GM18909 (cell line): ENCODE measurements at regions not wholly inside any gene's neighbourhood (a gene's known extent, or its start where the extent isn't known, plus 50 kb on each side); places are given as distances from the start of the nearest gene placed in this dataset.
"Not testable (repeated sequence)": the region's sequence is repeated elsewhere in the genome, so short reads cannot be mapped to it uniquely, and the experiment has no call there.

Experiments
- ATAC-seq: cut with Tn5 transposase; IDR thresholded peaks from one replicate; pipeline ENCODE4 v1.9.1; 2021; ENCODE audit warnings: mild to moderate bottlenecking; ENCODE audit not compliant: unreplicated experiment, poor library complexity

DNA sequence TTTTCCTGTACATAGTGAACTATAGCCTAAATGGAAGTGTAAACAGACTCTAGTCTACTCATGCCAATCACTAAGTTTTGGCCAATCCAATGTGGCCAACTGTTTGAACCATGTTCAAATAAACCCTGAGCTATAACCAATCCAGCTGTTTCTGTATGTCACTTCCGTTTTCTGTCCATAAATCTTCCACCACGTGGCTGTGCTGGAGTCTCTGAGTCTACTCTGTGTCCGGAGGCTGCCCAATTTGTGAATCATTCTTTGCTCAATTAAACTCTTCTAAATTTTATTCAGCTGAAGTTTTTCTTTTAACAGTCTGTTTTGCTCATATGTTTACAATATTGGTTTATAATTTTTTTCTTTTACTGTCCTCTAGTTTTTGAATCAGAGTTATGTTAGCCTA lies 112.3 kb upstream of the BANK1 start:
- ATAC-seq, result no peak

DNA sequence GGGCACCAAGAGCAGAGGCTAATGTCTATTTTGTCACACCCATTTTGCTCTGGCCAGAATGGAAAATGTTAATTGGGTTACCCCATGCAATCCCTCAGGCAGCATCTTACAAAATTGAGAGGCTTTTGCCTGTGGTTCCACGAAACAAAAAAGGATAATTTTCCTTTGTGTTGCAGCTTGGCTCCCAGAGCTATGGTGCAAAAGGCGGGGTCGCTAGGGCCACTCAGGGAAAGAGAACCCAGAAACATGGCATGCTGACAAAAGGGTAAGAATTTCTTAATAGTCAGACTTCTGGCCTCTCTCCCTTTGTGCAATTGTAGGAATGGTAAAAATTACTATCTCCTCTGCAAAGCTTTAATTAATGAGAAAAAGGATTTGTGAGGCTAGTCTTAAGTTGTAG lies 119.6 kb upstream of the BANK1 start:
- no peak for ATAC-seq

DNA sequence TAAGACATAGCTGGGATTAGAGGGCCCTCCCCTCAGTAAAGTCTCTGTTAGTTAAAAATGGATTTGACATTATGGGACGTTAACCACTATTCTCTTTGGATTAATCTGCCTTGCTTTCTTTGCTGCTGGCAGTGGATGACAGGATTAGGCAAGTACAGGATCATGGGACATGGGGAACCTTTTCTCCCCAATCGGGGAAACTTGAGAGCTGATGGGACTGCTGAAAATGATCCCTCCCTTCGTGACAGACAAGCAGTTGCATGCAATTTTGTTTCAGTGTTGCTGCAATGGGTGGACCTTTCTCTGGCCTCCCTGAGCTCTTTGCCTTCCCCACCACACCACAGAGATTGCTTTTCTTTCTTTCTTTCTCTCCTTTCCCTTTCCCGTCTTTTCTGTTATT lies 120.2 kb upstream of the BANK1 start:
- ATAC-seq, result no peak

DNA sequence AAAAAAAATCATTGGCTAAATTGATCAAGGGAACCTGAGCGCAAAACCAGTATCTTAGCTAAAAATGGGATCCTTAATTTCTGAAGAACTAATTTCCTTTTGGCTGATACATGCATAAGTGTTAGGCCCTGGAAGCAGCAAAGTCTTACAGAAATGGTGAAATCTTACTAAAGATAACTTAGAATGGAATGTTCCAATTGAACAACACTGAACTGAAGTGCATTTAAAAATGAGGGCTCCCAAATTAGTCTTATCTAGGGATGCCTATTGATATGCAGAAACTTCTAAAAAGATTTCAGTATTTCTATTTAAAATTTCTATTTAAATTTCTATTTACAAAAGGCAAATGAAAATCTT lies 120.7 kb upstream of the BANK1 start:
- no peak for ATAC-seq

DNA sequence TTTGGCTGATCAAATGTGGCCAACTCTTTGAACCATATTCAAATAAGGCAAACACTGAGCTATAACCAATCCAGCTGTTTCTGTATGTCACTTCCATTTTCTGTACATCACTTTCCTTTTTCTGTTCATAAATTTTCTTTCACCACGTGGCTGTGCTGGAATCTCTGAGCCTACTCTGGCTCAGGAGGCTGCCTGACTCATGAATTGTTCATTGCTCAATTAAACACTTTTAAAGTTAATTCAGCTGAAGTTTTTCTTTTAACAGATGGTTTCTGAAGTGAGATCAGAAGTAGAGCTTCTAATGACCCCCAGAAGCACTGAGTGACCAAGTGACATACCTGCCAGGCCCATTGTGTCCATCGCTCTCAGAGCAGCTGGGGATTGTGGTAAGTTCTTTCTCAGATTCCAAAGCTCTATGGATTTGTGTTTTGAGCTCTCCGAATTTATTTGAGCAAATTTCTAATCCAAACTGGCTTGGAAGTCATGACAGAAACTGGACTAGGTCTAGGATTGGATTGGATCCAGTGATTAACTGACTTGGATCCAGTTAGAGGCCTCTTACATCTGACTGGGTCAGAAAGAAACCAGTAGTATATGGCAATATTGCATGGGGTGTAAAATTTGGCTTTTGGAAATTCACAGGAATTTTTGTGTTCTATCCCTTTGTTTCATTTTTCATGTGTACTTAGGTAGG lies 121.2 kb upstream of the BANK1 start:
- ATAC-seq, result no peak

DNA sequence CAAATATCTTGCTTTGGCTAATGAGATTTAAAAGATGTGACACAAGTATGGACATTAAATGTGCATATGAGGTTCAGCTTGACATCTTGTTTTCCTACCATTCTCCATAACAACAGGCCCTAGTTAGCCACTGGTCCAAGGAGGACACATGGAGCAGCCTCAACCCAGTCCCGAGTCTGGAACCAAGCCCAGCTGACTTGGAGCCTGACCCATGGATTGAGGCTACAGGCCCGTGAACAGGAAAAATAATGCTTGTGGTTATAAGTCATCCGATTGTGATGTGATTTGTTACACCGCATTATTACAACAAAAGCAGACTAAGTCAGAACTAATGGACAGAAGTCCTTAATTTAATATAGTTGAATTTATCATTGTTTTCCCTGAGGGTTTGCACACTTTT lies 123.2 kb upstream of the BANK1 start:
- no peak for ATAC-seq

DNA sequence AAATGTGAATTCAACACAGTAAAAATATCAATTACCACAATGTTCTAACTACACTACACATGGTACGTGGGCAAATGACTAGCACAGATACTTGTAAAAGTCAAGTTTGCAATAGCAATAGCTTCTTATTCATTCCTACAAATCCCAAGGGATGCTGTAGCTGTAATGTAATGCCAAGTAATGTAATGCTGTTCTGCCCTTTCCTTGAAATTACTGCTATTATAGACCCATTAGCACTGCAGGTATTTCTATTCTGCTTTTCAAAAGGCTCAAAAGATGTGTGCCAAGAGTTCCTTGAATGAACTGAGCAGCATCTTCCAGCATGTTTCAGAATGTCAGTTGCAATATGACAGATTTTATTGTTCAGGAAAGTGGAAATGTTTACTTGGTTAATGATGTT lies 129.9 kb upstream of the BANK1 start:
- ATAC-seq, result no peak

DNA sequence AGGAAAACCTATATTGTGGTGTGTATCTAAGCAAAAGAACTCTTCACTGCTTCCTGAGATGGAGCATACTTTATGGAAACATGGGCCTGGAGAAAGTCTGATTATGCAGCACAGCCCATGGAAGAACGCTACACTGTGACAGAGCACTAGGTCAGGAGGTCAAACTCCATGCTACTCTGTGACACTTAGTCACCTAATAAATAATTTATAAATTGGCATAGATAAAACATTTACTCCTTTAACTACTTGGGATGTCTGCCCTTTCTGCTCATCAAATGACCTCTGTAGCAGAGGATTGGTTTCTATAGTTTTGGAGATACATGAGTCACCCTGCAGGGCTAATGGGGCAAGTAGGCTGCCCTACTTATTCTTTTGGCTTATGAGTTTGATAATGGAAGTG lies 134.7 kb upstream of the BANK1 start:
- no peak for ATAC-seq

DNA sequence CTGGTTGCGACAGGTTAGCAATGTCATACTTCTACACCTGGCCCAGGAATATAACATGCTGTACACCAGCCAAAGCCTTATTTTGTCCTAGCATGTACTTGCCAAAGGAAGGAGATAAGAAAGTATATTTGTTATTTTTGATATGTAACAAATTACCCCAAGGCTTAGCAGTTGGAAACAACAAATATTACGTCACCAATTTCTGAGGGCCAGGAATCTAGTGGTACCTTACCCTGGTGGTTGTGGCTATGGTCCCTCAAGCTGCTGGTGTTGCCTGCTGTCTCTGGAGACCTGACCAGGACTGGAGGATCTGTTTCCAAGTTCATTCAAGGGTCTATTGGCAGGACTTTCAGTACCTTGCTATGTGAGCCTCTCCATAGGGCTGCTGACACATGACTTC lies 135.5 kb upstream of the BANK1 start:
- ATAC-seq, result no peak

DNA sequence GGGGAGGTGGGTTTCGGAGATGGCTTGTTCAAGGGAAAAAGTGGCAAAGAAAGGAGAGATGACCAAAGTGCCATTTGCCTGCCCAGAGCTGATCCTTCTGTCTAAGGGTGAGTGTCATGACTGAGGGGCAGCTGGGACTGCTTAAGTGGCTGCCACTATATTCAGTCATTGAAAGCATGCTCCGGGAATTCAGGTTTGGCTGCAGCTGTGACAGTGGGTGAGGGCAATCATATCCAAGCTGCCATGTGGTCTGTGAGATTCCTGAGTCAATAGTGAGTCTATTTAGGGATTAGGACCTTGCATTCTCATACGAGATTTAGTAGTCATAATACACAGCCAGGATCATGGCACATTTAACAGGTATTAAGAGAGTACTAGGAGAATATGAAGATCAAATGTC lies 138.8 kb upstream of the BANK1 start:
- no peak for ATAC-seq

DNA sequence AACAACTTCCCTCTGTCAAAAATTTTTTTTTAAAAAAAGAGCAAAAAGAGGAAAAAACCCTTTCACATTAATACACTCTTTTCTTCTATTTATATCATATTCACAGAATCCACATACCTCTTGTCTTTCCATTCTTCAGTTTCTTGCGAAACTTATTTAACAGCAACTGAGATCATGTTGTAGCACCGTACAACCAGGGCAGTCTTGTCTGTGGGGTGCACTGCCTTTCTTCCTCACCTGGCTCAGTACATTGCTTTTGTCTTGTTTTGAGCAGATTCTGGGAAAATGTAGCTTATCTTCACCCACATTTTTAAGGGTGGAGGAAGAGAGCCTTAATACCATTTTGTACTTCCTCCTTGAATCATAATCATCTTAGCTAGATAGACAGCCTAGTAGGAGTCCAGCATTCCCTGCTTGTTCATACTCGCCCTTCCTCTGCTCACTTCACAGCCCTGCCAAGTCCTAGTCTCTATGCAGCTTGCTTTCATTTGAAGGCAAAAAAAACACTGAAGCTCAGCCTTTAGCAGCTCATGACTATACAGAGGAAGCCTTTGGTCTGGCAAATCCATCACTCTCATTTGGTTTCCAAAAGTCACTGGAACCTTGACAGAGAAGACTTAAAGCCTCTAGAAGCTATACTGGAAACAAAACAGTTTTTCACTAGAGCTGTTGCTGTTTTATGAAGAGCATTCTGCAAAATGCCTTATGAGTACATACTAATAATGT lies 140.6 kb upstream of the BANK1 start:
- ATAC-seq, result no peak

DNA sequence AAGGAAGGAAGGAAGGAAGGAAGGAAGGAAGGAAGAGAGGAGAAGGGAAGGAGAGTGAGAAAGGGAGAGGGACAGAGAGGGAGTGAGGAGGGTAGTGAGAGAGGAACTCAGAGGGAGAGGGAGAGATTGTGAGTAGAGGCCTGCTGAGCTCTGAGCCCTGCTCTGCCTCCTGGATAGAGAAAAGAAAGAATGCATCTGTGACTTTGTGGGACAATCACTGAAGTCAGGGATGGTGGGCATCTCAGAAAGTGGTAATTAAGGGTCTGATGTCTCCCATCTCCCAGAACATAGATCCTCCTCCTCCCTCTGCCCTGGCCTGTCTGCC lies 142.9 kb upstream of the BANK1 start:
- ATAC-seq, result no peak

DNA sequence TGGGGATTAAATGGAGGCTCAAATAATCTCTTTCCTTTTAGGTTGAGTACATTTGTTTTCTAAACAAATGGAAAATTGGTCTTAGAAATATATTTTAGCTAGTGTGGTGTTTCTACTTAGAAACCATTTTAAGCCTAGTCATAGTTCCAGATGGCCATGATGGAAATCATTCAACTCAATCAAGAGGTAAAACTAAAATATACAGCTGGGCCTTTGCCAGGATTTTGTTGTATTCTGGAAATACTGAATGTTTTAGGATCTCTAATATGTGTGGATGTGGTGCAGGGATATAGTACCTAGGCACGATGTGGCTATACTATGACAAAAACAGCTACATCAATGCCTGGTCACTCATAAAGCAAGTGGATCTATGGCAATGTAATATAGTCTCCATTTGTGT lies 146.0 kb upstream of the BANK1 start:
- ATAC-seq, result no peak

DNA sequence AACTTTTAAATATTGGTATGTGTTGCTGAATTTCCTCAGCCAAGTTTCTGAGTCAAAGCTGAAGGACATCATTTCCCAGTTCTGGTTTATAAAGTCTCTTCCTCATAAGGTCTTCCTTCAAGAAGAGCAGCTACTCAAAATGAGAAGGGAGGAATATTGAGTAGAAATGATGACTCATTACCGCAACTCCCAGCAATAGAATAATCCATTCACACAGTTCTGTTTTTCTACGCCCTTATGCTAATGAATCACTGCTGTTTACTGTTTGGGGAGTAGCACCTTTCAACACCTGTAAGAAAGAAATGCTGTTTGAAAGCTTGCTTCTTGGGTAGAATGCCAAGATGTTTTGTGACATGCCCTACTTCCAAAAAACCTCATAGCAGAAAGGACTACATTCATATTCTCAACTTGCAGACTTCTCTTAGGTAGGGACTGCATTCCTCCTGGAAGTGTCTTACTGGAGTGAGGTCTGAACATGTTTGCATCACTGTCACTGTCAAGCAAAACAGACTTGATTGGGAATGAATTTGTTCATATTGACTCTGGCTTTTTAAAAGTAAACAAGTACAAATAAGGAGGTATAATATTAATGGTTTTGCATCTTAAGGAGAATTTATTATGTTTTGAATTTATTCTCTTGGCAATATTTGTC lies 147.2 kb upstream of the BANK1 start:
- ATAC-seq, result no peak

DNA sequence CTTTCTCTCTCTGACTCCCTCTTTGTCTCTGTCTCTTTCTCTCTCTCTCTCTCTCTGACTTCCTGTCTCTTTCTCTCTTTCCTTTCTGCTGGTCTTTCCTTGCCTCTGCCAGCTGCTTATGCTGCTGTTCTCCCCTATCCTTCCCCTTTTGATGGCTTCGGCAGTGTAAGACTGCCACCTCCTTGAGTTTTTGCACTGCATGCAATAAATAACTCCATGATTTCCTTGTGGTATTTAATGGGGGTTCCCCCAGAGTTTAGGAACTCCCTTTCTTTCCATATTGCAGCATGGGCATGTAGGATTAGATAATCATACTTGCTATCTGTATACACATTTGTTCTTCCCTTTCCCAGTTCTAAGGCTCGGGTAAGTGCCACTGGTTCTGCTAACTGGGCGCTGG lies 157.8 kb upstream of the BANK1 start:
- ATAC-seq, result not testable (repeated sequence)

DNA sequence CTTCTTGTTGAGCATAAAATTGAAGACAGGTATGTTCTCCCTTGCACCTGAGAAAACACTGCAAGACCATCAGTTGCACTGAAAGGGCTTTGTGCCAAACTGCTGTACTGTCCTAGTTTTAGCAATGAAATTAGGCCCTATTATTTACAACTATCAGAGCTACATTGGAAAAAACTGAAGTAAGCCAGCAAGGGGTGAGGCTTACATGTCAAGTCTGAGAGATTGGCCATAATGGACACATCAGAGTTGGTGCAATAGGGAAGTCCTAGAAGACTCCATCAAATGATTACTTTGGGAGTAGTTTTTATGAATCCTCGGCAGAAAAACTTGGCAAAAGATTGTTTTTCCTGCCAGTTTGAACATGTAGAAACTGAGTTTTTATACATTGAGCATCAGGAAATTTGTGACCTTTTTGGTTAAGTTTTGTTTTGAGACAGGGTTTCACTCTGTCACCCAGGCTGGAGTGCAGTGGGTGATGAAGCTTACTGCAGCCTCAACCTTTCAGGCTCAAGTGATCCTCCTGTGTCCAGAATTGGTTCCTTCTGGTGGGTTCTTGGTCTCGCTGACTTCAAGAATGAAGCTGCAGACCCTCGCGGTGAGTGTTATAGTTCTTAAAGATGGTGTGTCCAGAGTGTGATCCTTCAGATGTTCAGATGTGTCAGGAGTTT lies 160.1 kb upstream of the BANK1 start:
- ATAC-seq, result no peak

DNA sequence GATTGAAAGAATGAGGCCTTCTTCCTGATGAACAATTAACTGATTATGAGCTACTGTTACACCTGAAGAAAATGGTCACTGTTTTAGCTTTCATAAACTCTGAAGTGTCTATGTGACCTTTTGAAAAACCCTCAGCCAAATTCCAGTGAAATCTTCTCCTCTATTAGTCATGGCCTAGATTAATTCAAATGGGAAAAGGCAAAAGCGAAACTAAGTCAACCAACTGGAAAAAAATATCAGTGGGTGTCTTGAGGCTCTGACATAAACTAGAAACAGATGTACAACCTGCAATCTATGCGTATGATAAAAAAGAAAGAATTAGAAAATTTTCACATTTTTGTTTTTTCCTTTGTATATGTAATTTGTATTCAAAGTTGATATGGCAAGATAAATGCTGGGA lies 169.4 kb upstream of the BANK1 start:
- ATAC-seq, result no peak

DNA sequence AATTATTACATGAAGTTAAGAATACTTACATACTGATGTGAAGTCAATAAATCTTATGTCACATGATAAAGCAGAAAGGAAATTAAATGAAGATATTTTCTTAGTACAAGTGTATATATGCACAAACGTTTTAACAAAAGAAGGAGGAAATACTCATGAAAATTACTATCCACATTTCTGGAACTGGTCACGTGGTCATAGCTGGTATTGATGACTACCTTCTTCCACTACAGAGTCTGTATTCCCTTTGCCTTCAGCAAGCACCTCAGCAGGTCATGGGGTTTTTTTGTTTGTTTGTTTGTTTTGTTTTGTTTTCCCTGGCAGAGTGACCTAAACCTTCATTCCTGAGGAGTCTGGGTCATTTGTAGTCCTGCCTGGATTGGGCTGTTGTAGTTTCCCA lies 174.9 kb upstream of the BANK1 start:
- no peak for ATAC-seq

DNA sequence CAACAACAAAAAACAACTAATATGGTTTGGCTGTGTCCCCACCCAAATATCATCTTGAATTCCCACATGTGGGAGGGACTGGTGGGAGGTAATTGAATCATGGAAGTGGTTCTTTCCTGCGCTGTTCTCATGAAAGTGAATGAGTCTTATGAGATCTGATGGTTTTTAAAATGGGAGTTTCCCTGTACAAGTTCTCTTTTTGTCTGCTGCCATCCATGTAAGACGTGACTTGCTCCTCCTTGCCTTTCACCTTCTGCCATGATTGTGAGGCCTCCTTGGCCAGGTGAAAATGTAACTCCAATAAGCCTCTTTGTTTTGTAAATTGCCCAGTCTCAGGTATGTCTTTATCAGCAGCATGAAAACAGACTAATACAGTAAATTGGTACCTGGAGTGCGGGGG lies 183.5 kb upstream of the BANK1 start:
- not testable (repeated sequence) for ATAC-seq

DNA sequence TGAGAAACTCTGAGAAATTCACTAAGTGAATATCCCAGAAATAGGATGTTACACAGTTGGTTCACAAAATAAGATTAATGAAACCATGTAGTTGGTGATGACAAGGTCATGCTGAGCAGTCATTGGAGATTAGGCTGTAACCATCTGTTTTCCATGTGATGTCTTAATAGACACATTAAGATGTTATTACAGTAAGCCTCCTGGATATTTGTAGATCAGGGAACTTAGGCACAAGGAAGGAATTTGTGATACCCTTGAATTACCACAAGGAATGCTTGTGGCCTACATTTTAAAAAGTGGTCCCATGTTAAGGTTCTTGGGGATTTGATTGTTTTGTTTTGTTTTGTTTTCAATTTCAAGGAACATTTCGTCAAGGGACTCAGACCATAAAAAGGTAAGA lies 185.6 kb upstream of the BANK1 start:
- no peak for ATAC-seq

DNA sequence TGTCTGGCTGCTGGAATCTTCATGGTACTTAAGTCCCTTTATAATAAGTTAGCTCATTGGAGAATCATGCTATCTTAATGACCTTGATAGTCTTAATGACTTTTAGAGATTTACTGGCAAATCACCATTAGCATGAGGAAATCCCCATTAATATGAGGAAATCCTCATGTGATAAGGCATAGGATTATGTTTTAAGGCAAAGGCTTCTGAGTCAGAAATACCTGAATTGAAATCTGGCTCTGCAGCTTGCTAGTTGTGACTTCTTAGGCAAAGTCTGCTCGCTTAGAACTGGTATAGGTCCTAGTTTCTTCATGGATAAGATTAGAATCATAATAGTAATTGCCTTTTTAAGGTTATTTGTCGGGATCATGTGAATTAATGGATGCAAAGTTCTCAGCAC lies 190.2 kb upstream of the BANK1 start:
- no peak for ATAC-seq
